GM12891 (cell line): ENCODE measurements at regions not wholly inside any gene's neighbourhood (a gene's known extent, or its start where the extent isn't known, plus 50 kb on each side); places are given as distances from the start of the nearest gene placed in this dataset.

ENCODE experiments used
- POLR2A ChIP-seq: IDR thresholded peaks from 2 replicates; pipeline ENCODE4 v1.6.1; 2011; ENCODE audit warnings: low read depth, low read length, control low read depth
- POLR2AphosphoS5 ChIP-seq: IDR thresholded peaks from 2 replicates; pipeline ENCODE4 v1.6.1; 2011; ENCODE audit warnings: low read depth, low read length, control low read depth

DNA sequence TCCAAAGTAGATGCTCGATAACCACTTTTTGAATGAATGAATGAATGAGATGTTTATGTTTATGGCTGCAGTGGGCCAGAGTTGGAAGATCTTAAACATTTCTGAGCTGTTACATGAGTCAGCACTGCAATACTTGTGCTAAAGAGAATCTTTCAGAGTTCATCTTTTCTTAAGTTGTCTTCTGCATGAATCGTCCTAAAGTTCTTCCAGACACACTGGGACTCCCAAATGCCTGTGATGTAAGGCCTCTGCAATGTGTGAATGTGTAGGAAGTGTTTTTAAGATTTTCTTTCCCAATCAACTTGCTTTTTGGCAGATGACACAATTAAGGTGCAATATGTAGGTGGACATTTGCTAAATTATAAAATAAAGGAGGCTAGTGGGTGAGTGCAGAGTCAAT lies 50.3 kb upstream of the TRIM9 start:
- no peak for TF ChIP-seq POLR2A
- no peak for TF ChIP-seq POLR2AphosphoS5
